ENCODE measurements at regions not wholly inside any gene's neighbourhood (a gene's known extent, or its start where the extent isn't known, plus 50 kb on each side); places are given as distances from the start of the nearest gene placed in this dataset.

DNA sequence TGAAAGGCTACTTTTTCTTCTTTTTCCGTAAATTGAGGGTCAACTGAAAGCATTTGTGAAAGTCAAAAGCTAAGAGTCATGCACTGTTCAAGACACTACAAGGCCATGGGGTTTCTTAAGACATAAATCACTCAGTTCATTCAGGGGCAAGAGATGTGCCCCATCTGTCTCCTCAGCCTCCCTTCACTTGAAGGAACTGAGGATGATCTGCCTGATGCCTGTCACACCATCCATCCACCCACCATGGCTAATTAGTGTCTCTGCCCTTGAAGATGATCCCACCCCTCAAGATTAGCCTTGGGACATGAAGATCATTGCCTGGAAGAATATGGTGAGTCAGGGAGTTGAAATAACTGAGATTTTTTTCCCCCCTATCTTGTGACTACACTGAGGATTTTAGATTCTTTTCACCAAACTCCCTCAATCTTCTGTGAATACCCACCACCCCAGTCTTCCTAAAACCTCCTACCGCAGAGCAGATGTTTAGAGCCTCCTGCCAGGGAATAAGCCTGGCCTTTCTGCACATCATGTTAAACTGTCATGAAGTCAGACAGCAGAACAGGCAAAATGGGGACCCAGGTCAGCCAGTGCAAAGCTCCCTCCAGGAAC lies 88.6 kb upstream of the LMO4 start:
- H3K9me3 ChIP-seq (ENCODE audit: control insufficient read depth, low read length), result no peaks in the 10 kb centered on the region
- H3K4me3 ChIP-seq (ENCODE audit: low read depth, low read length), result no peak overlapping the region
- no peaks in the 10 kb centered on the region for H3K27me3 ChIP-seq (ENCODE audit: control insufficient read depth, insufficient read depth, low read length)
- no peak overlapping the region for H3K4me2 ChIP-seq (ENCODE audit: low read length)
- no peak overlapping the region for H3K9ac ChIP-seq
- TF ChIP-seq CTCF (IDR thresholded peaks at IDR 0.05), result no peak
- H3K36me3 ChIP-seq (ENCODE audit: control insufficient read depth, insufficient read depth, low read length), result no peaks in the 10 kb centered on the region
- no peak overlapping the region for H3K27ac ChIP-seq
- no peaks in the 10 kb centered on the region for H3K79me2 ChIP-seq
- H3K4me1 ChIP-seq, result peaks cover 3% of the 10 kb centered on the region
- H2AFZ ChIP-seq, result no peak overlapping the region

DNA sequence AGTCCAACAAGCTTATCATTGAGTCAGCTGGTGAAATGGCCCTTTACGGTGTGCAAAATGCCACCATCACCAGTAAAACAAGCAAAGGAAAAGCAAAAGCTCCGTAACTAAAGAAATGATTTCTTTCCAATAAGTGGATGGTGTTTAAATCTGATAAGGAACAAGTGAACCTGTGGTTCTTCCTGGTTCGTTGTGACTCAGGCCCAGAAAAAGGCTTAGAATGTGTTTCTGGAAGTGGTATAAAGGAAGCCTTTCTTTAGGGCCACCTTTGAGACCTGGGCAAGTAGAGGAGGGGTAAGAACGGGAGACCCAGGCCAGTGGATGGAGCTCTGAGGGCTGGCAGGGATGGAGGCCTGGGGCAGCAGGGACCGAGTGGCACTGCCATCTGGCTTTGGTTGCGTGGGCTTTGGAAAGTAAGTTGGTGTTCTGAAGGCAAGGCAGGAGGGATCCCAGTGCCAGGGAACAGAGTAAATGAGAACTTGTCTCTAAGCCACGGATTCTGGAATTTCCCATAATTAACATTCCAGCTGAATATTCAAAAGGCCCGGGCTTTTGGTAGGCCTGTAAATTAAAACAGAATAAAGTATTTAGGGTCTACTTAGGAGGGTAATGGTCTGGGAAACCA lies 87.9 kb upstream of the LMO4 start:
- Histone ChIP-seq H3K79me2 (no peaks in the 10 kb centered on the region), H3K4me2 (ENCODE audit: low read length) (no peak overlapping the region), H3K4me1 (peaks cover 3% of the 10 kb centered on the region), H3K4me3 (ENCODE audit: low read depth, low read length) (no peak overlapping the region), H2AFZ (no peak overlapping the region), H3K27me3 (ENCODE audit: control insufficient read depth, insufficient read depth, low read length) (no peaks in the 10 kb centered on the region), H3K27ac (no peak overlapping the region), H3K9ac (no peak overlapping the region), H3K36me3 (ENCODE audit: control insufficient read depth, insufficient read depth, low read length) (no peaks in the 10 kb centered on the region), H3K9me3 (ENCODE audit: control insufficient read depth, low read length) (no peaks in the 10 kb centered on the region)
- TF ChIP-seq CTCF (IDR thresholded peaks at IDR 0.05), result no peak

DNA sequence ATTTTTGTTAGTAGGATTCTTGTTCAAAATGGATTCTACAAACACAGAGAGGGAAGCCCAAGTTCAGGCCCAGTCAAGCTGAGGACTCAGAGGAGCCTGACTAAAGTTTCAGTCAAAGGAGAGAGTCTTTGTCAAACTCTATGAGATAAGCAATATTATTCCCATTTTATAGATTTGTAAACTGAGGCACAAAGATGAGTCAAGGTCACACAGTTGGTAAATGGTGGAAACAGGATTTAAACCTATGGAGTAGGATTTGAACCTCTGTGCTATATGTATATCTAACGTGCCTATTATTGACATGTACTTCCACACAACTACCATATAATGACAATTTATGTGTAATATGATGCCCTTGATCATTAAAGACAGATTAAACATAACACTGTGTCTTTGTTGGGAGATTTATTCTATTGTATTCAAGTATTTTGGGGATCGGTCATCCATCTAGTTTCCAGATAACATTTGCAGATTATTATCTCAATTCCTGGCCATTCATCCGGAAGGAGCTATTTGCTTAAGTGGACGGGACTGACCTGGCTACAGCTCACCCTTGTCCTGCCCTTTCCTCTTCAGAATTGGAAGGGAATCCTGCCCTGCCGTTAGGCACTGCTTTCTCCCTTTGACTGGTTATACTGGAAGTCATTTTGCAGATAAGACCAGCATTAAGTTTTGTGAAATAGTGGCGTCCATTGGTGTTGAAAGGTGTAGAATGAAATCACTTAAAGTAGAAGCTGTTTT lies 86.1 kb upstream of the LMO4 start:
- H3K9ac ChIP-seq, result no peak overlapping the region
- no peaks in the 10 kb centered on the region for H3K27me3 ChIP-seq (ENCODE audit: control insufficient read depth, insufficient read depth, low read length)
- H2AFZ ChIP-seq, result no peak overlapping the region
- TF ChIP-seq CTCF (IDR thresholded peaks at IDR 0.05), result no peak
- H3K79me2 ChIP-seq, result no peaks in the 10 kb centered on the region
- H3K9me3 ChIP-seq (ENCODE audit: control insufficient read depth, low read length), result no peaks in the 10 kb centered on the region
- peaks cover 3% of the 10 kb centered on the region for H3K4me1 ChIP-seq
- H3K36me3 ChIP-seq (ENCODE audit: control insufficient read depth, insufficient read depth, low read length), result no peaks in the 10 kb centered on the region
- H3K4me3 ChIP-seq (ENCODE audit: low read depth, low read length), result no peak overlapping the region
- H3K4me2 ChIP-seq (ENCODE audit: low read length), result no peak overlapping the region
- H3K27ac ChIP-seq, result no peak overlapping the region

DNA sequence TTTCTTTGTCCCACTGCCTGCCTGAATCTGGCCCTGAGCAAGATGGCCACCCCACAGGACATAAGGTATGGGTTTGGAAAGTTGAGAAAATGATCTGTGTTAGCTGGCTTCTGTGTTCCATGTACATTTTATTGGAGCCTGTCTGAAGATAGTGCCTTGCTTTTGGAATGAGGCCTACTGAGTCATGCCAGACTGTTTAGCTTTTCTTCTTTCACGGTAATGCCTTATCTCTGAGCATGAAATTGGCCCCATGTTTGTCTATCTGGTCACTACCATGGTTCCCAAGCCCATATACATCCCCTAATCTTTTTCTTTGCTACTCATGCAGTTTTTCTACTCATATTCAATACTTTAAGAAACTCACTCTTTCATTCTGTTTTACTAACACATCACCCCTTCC lies 85.1 kb upstream of the LMO4 start:
- Histone ChIP-seq H3K9me3 (ENCODE audit: control insufficient read depth, low read length) (no peaks in the 10 kb centered on the region), H3K27ac (no peak overlapping the region), H2AFZ (no peak overlapping the region), H3K9ac (no peak overlapping the region), H3K79me2 (no peaks in the 10 kb centered on the region), H3K4me3 (ENCODE audit: low read depth, low read length) (no peak overlapping the region), H3K27me3 (ENCODE audit: control insufficient read depth, insufficient read depth, low read length) (no peaks in the 10 kb centered on the region), H3K4me2 (ENCODE audit: low read length) (no peak overlapping the region), H3K4me1 (peaks cover 3% of the 10 kb centered on the region), H3K36me3 (ENCODE audit: control insufficient read depth, insufficient read depth, low read length) (no peaks in the 10 kb centered on the region)
- TF ChIP-seq CTCF (IDR thresholded peaks at IDR 0.05), result no peak

Measured in parathyroid adenoma (tissue), 2 donors.